GM19043 (cell line): ENCODE measurements at regions not wholly inside any gene's neighbourhood (a gene's known extent, or its start where the extent isn't known, plus 50 kb on each side); places are given as distances from the start of the nearest gene placed in this dataset.

Source experiments
- ATAC-seq: cut with Tn5 transposase; IDR thresholded peaks from one replicate; pipeline ENCODE4 v1.9.1; 2021; ENCODE audit warnings: low read depth; ENCODE audit not compliant: unreplicated experiment

DNA sequence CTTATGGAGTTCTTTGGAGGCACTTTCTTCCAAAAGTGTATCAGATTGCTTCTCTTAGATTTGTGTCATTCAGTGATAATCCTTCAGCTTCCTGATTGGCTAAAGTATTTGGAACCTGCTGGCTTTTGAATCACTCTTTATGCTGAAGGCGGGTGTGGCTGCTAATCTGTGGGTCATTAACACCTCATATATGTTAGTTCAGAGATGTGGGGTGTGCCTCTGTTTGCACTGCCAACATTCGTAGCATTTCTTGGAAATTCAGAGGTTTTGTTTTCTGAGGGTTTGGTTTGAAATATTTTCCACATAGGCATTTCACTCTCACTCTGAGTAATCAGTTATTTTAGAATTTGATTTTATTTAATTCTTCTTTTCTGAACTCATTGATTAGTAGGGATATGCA is 1604.4 kb upstream of the ACVR2A start:
- no peak for ATAC-seq

GRCh38 chr2:146239392-146240135 is 1605.3 kb upstream of the ACVR2A start:
- no peak for ATAC-seq

- ATAC-seq: no peak
Observed at GRCh38 chr2:146238254-146238966, 1606.4 kb upstream of the ACVR2A start.

GRCh38 chr2:146235158-146235557 is 1609.7 kb upstream of the ACVR2A start:
- no peak for ATAC-seq

DNA sequence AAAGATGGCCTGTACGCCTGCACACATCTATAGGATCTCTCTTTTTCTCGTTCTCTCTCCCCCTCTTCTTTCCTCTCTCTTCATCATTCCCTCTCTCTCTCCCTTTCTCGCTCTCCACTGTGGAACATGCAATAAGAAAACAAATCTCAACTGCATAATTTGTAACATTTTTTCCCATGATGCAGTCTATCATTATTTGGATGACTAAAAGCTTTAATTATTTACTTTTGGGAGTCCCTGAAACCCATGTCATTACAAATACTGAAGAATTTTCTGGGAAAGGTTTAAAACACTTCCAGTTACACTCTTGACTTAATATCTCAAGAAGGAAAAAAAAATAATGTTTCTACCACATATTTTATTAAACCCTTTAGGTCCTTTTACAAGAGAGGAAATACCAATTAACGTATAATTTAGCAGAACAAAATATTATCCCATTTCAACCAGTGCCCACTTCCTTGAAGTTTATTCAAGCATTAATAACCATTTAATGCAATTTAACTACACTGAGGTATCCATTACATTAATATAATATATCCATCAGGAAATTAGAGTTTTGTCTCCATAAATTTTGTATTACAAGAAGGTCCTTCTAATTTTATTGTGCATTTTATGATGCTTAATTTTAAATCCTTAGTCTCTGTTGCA is 1615.2 kb upstream of the ACVR2A start:
- no peak for ATAC-seq

- peak; percentile 61 for ATAC-seq
Observed at GRCh38 chr2:146228466-146229058, 1616.3 kb upstream of the ACVR2A start.

DNA sequence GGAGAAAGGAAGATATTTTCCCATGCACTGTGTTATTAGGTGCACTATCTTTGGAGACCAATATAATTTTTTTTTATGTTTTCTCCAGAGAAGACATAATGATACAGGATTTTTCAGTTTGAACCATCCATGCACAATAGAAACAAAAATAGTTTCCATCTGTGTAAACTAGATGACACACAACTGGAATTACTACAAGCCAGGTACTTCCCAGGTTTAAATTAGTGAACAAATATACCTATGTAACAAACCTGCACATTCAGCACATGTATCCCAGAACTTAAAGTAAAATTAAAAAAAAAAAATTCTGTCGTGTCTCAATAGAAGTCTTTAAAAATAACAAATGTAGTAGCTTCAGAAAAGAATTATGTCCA is 1616.8 kb upstream of the ACVR2A start:
- ATAC-seq: peak; percentile 29

- ATAC-seq: no peak
Observed at GRCh38 chr2:146227152-146228019, 1617.4 kb upstream of the ACVR2A start.

DNA sequence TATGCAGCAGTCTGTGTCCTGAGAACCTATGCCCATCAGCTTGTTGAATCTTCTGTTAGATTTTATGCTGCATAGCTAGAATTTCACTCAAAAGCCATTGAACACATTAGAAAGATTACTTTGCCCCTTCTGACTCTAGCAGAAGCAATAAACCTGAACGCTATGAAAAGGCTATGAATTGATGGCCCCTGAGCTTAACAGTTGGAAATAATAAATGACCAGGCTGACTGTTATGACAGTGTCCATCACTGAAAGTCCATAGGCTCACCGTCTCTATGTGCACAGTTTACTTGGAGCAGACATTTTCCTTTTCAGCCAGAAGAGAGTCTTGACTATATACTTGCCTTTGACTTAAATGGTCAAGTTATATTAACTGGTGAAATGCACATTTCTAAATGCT is 1618.8 kb upstream of the ACVR2A start:
- ATAC-seq: no peak

- no peak for ATAC-seq
Observed at GRCh38 chr2:146221826-146222225, 1623.0 kb upstream of the ACVR2A start.

GRCh38 chr2:146220957-146221356 is 1623.9 kb upstream of the ACVR2A start:
- no peak for ATAC-seq

- no peak for ATAC-seq
Observed at GRCh38 chr2:146214394-146214929, 1630.4 kb upstream of the ACVR2A start.

DNA sequence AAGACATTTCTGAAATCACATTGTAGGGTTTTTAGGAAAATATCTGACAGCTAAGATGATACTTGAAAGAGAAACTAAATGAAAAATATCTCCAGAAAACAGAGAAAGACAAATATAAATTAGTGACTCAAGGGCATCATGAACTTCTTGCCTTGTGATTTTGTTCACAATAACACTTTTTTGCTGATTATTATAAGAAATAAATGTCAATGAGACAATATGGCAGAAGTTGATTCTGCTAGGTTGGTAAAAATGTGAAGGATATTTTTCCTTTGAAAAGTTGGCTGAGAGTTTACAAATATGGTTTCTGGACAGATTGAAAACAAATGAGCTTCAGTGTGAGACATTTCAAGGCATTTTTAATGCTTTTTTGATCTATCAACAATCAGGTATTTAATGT is 1631.2 kb upstream of the ACVR2A start:
- no peak for ATAC-seq

- ATAC-seq: no peak
Observed at GRCh38 chr2:146212602-146213001, 1632.2 kb upstream of the ACVR2A start.

DNA sequence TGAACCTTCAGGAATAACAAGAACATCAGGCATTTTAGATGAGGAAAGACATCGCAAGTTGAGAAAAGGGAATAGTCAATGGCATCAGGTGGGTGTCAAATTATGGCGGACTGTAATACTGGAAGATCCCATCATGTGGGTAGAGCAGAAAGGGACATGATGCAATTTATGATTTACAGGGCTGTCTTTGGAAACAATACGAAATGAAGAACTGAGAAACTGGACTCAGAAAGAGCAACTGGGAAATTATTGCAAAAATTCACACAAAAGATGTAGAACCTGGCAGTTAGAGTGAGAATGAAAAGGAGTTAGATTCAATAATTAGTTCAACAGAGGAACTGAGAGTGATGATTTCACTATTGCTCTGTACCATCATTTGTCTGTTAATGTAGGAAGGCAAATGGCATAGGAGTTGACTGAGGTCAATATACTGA is 1635.0 kb upstream of the ACVR2A start:
- peak; percentile 72 for ATAC-seq

DNA sequence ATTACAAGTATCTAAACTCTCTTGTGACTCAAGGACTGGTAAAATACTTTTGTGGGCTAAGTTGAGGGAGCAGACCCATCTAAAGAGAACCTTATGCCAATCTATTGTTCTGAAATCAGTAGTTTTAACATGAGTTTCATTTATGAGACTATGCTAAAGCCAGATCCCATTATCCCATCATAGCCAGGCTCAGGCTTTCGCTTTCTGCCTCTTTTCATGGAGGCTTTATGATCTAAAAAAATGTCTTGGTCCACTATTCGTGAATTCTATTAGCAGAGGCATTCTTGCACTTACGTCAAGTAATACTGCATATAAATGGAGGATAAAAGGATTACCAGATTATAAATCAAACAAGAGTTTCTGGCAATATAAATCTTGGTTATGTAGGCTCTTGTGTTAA is 1636.9 kb upstream of the ACVR2A start:
- no peak for ATAC-seq

GRCh38 chr2:146207417-146207816 is 1637.4 kb upstream of the ACVR2A start:
- no peak for ATAC-seq

- no peak for ATAC-seq
Observed at GRCh38 chr2:146203064-146203624, 1641.7 kb upstream of the ACVR2A start.

GRCh38 chr2:146193619-146194018 is 1651.2 kb upstream of the ACVR2A start:
- no peak for ATAC-seq

- ATAC-seq: no peak
Observed at GRCh38 chr2:146189541-146189940, 1655.3 kb upstream of the ACVR2A start.
